ENCODE measurements at regions not wholly inside any gene's neighbourhood (a gene's known extent, or its start where the extent isn't known, plus 50 kb on each side); places are given as distances from the start of the nearest gene placed in this dataset.

GRCh38 chr6:56863366-56863765 lies 91.5 kb upstream of the BEND6 start:
- no peak for DNase-seq

- no peak for DNase-seq
Observed at GRCh38 chr6:56862415-56863175, 92.3 kb upstream of the BEND6 start.

GRCh38 chr6:56860475-56860874 lies 94.4 kb upstream of the BEND6 start:
- no peak for DNase-seq

- DNase-seq: peak; percentile 43
Observed at GRCh38 chr6:56856036-56856580, 98.8 kb upstream of the BEND6 start.

GRCh38 chr6:56854086-56854485 lies 100.8 kb upstream of the BEND6 start:
- no peak for DNase-seq

GRCh38 chr6:56853541-56853940 lies 101.4 kb upstream of the BEND6 start:
- DNase-seq: no peak

GRCh38 chr6:56852260-56853010 lies 102.5 kb upstream of the BEND6 start:
- no peak for DNase-seq

GRCh38 chr6:56851541-56852259 lies 103.2 kb upstream of the BEND6 start:
- DNase-seq: peak; percentile 85

- no peak for DNase-seq
Observed at GRCh38 chr6:56851074-56851473, 103.8 kb upstream of the BEND6 start.

- DNase-seq: no peak
Observed at GRCh38 chr6:56850626-56851025, 104.3 kb upstream of the BEND6 start.

- no peak for DNase-seq
Observed at GRCh38 chr6:56849896-56850295, 105.0 kb upstream of the BEND6 start.

- no peak for DNase-seq
Observed at GRCh38 chr6:56848105-56848504, 106.8 kb upstream of the BEND6 start.

GRCh38 chr6:56845032-56845431 lies 109.9 kb upstream of the BEND6 start:
- no peak for DNase-seq

GRCh38 chr6:56843476-56844349 lies 111.2 kb upstream of the BEND6 start:
- DNase-seq: peak; percentile 83

- DNase-seq: peak; percentile 56
Observed at GRCh38 chr6:56842686-56843475, 112.0 kb upstream of the BEND6 start.

GRCh38 chr6:56841751-56842150 lies 113.2 kb upstream of the BEND6 start:
- no peak for DNase-seq

- DNase-seq: no peak
Observed at GRCh38 chr6:56841381-56841749, 113.5 kb upstream of the BEND6 start.

- peak; percentile 50 for DNase-seq
Observed at GRCh38 chr6:56840467-56841380, 114.2 kb upstream of the BEND6 start.

GRCh38 chr6:56839533-56840183 lies 115.2 kb upstream of the BEND6 start:
- DNase-seq: no peak

- DNase-seq: no peak
Observed at GRCh38 chr6:56838965-56839364, 115.9 kb upstream of the BEND6 start.
